Amygdala (tissue), 56 donors: ENCODE measurements at regions not wholly inside any gene's neighbourhood (a gene's known extent, or its start where the extent isn't known, plus 50 kb on each side); places are given as distances from the start of the nearest gene placed in this dataset.
A peak's percentile ranks its signal among the peaks of the same experiment; 100 is the strongest.

Experiments used
- DNase-seq, 56 donors: peaks; one replicate each; lab custom pipeline; 2025; lab: John Stamatoyannopoulos, UW

DNA sequence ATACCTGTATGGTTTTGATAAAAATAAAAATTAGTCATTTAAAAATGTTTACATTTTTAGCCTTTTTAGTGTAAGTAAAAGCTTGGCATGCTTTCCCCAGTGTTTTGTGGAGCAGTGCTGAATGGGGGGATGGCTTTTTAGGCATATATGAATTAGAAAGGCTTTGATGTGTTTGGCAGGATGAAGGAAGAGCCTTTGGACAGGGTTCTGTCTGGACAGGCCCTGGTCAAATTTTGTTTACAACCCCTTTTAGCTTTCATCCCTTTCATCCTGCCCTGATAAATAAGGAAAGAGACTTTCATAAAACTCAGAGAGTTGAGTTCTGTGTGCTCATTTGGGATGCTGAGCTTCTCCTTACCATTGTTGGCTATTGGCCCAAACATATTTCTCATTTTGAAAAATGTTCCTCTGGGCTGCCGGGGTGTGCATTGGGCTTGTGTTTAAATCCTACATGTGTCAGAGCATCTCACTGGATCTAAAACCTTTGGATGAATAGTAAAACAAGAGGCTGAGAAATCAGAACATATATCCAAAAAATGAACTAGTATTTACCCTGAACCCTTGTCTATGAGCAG is 68.1 kb upstream of the PHYHIPL start:
- no peak for DNase-seq

DNA sequence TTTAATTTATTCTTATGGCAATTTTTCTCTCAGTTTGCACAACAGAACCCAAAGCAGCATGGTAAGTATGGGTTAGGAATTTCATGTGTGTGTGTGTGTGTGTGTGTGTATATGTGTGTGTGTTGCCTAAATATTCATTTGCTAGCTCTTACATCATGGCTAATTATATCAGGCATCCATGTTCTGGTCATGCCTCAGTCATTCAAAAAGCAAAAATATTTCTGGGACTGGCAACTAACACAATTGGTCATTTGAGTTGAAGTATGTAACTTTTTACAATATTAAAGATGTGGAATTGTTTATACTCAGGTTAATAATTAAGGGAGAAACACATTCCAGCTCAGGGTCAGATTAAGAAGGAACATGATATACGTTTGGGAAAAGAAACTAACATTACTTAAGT is 67.6 kb upstream of the PHYHIPL start:
- DNase-seq: no peak

DNA sequence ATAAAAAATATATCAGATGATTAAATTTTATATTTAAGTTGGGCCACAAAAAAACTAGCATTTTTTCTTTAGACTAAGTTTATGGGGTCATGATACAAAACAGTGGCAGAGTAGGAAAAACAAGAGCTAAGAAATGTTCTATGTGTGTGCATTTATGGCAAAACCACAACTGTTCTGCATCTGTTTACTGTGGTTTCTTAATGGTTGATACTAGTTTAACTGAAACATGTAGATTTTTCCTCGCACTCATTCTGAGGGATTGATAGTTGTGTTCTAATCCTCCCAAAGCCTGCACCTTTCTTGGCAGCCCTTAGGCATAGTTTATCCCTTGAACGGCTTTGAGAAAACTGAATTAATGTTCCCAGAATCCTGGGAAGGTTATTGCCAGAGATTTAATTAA is 66.6 kb upstream of the PHYHIPL start:
- no peak for DNase-seq

DNA sequence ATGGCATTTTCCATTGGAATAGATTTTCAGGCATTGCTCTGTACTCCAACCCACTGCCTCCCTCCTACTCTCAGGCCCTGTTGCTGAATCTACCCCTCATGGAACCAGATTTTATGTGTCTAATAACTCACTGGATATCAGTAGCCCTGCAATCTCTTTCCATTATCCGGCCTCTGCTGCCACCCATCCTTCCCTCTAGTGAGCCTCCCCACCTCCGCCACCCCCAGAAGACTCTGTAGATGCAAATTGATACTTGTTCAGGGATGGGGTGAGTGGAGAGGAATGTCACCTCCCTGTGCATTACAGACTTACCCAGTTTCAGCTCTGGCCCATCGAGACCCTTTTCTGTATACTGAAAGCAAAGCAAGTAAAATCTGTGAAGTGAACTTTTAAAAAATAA is 52.3 kb upstream of the PHYHIPL start:
- peak in 10 of 56 donors; percentile 1 to 51 (median 16) for DNase-seq

DNA sequence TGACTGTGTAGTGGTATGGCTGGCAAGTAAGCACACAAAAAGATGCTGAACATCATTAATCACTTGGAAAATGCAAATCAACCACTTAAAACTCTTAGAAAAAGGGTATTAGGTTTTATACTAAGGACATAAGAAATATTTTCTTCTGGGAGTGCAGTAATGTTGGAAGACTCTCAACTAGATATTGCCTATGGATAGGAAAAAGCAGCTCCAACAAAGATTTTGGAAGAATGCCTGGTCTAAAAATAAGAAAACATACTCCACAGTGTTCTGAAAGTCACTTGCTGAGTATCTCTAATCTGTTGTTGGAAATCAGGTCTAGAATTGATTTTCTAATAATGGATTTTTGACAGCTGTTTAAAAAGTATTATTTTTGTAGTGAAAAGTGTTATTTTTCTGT is 50.8 kb upstream of the PHYHIPL start:
- DNase-seq: no peak

DNA sequence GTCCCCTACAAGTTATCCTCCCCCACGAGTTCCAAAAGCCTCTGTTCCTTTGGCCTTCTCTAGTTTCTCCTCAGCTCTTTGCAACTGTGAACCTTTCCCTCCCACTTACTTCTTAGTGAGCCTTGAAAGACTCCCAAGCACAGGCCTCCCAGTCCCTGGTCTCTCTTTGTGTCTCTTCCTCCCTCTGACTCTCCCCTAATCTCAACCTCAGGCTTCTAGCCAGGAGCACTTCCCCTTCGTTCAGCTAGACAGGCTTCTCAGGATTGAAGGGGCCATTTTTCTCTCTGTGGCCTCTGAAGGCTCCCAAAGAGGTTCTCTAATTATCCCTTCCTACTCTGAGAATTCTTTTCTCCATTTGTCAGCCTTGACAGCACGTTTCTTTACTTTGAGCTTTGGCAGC is 50.2 kb upstream of the PHYHIPL start:
- DNase-seq: no peak
